T47D (cell line): ENCODE measurements at regions not wholly inside any gene's neighbourhood (a gene's known extent, or its start where the extent isn't known, plus 50 kb on each side); places are given as distances from the start of the nearest gene placed in this dataset.
"Not testable (repeated sequence)": the region's sequence is repeated elsewhere in the genome, so short reads cannot be mapped to it uniquely, and the experiment has no call there.

Experiments used
- DNase-seq, 2 experiments: peaks; one replicate each; pipeline versions ENCODE4 v3.0.0 to v3.0.0-alpha.2; 2011 to 2012; ENCODE audit warnings: low read depth in 1 of 2, low spot score in 1 of 2
- JUND ChIP-seq: IDR thresholded peaks from 2 replicates; pipeline ENCODE4 v1.6.1; 2012; ENCODE audit warnings: low read depth
- in situ Hi-C: cut with HindIII; loops from 2 replicates; pipeline ENCODE4 v1.10.0; 2016; ENCODE audit warnings: low sequenced_read_pairs, low pct_unique_long_range_greater_than_20kb

DNA sequence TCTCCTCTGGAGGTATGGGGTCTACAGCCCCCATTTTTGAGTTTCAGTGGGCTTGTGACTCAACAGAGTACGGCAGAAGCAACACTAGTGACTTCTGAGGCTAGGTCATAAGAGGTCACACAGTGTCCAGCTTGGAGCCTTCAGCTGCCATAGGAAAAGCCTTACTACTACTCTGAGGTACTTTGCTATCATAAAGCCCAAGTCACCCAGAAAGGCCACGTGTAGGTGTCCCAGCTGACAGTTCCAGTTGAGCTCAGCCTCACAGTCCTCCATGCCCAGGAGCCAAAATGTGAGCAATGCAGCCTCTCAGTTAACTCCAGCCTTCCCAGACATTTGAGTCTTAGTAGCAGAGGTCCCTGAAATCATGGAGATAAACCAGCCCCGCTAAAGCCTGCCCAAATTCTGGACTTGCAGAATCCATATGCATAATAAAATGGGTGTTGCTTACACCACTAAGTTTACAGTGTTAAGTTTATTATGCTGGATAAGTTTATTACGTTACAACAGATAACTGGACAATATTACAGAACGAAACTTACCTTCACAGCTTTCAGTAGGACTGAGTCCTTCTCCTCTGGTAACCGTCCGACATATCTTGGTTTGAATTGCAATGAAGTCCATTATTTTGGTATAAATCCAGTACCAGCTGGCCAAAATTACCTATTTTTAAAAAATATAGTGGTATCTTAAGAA lies 181.1 kb downstream of the AVL9 start:
- no peak for TF ChIP-seq JUND
- in situ Hi-C loops = no loop called here
- DNase-seq = no peak

DNA sequence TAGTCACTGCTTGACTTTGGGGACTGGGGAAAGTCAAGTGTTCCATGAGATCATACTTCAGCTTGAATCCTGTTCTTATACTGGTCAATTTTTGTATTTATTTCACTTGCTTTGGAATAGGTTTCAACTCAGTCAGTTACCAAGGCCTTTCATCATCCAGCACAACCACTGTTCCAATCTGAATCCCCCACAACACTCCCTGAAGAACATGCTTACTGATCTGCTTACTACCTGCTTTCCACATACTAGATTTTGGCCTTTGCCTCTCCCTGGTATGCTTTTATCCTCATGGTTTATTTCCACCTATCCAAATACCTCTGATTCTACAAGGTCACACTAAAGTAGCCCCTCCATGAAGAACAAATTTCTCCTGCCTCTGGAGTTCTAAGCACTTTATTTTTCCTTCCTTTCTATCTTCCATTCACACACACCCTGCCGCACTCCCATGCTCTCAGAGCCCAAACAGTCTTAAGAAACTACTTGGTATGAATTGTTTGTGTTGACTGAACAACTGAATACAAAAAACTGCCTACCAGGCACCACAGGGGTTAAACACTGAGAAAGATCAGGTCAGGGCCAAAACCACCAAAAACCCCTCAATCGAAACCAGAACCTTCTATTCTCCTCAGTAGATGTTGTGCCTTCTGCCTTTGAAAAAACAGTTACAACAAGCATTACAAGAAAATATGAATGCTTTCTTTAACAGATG lies 178.1 kb downstream of the AVL9 start:
- in situ Hi-C loops = no loop called here
- no peak for TF ChIP-seq JUND

DNA sequence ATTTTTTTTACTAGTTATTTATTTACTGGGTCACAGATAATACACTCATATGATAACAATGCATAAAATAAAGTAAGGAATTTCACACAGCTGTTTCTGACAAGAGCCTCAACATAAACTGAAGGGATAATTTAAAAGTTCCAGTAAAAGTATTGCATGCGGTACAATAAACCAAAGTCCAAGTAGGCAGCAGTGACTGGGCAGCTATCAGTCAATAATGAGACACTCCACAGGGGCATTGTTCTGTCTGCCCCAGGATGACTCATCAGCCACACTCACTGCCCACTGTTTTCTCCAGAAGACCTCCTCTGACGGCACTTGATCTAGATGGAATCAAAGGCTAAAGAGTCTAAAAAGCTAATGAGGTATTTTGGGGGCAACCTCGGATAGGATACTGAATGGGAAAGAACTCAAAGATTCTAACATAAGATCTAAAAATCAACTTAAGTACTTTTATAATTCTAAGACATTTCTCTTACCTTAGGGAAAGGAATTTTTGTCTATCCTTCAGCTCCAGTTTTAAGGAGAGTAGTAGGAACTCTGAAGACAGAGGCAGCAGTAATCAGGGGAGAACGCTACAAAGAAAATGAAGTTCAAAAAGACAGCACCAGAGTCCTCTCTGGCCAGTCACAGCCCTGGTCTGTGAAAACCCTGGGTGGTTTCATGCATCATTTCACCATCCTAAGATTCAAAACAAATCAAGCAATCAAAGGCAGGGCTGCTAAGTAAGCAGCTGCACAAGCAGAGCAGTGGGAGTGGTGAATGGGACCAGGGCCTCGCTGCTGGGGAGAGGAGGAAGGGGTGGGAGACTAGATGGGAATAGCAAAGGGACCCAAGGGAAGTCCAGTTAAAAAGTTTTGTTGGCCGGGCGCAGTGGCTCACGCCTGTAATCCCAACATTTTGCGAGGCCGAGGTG lies 175.1 kb downstream of the AVL9 start:
- no peak for TF ChIP-seq JUND
- in situ Hi-C loops = no loop called here
- DNase-seq = no peak

More for the DNA sequence above, 178.1 kb downstream of the AVL9 start:
- DNase-seq = no peak

DNA sequence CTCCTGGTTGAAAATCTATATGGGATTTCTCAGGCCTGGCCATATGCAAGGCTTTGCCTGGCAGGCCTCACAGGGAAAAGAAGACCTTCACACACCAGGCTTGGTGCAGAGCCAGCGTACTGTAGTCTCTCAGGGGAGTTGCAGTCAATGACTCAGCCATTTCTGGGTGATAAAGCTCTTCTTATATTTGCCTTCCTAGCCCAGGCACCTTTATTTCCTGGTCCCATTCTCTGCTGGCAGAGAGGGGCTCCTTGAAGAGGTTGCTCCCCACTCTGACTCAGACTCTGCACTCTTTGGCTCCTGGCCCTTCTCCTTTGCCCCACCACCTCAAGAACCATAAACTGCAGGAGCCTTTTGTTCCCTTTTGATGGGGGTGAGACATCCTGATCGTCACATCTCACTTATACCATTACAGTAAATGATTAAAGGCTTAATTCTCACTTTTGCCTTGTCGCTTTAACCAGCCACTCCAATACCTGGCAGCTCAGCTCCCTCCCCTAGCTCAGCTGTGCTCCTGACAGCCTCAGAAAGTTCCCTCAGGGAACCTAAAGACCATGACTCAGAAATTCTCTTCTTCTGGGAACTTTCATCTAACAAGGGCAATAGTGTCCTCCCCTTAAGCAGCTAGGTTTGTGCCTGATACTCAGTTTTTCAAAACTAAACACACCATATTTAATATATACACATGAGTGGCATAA lies 174.0 kb downstream of the AVL9 start:
- in situ Hi-C loops, DNase-seq: not testable (repeated sequence)

DNA sequence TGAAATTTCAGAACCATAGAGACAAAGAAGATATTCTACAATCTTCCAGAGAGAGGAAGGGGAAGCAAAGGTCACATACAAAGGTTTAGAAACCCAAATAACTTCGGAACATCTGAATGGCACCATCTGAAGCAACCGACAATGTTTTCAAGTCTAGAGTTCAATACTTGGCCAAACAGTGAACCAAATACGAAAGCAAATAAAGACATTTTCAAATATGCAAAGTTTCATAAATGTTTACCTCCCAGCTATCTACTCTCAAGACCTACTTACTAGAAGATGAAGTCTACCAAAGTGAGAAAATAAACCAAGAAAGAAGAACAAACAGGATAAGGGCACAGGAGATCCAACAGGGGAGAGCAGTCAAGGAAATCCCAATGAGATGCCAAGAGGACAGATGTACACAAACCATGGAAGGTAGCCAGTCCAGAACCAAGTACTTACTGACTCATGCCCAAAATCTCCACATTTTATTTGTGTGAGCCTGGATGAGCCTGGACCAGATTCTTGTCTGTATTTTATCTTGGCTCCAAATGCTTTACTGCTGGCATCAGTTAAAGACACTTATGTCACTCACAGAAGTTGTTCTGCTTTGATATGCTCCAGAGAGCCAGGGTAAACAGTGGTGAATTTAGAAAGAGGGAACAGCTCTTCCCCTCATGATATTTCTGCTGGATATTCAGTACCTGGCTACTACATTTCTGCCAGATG lies 173.3 kb downstream of the AVL9 start:
- in situ Hi-C loops, DNase-seq: not testable (repeated sequence)

DNA sequence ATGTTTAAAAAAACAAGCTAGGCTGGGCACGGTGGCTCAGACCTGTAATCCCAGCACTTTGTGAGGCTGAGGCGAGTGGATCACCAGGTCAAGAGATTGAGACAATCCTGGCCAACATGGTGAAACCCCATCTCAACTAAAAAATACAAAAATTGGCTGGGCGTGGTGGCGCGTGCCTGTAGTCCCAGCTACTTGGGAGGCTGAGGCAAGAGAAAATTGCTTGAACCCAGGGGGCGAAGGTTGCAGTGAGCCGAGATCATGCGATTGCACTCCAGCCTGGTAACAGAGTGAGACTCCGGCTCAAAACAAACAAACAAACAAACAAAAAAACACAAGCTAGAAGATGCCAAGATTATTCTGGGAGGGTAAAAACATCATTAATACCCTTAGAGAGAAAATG lies 172.3 kb downstream of the AVL9 start:
- in situ Hi-C loops, DNase-seq: not testable (repeated sequence)

DNA sequence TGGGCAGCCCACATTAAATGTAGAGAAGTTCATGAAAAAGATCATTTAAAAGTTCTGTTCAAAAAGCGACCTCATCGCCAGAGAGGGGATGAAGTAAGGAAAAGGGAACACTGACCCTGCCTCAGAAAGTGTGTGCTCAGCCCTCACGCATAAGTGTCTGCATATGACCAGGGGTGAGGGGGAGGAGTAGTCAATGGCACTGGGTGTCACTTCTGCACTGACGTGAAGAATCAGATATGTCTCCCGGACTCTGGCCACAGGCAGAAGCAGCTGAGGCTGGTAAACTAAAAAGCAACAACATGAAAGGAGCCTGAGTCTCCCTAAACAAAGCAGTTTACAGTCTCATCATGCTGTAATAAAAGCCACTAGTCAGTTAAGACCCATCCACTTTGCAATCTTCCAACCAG lies 168.5 kb downstream of the AVL9 start:
- in situ Hi-C loops, DNase-seq: not testable (repeated sequence)

DNA sequence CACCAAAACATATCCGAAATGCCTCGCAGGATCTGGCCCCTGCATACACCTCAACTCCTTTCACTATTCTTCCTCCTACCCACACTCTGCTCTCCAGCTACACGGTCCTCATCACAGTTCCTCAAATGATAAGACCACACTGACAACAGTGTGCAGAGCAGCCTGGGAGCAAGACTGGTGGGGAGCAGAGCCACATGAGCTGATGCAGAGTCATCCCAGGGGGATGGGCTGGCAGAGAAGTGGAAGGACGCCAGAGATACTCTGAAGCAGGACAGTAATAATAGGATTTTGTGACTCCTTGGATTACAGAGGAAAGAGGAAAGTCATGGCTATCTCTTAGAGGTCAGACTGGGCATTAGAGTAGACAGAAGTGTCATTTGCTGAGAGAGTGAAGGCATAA lies 167.2 kb downstream of the AVL9 start:
- in situ Hi-C loops, DNase-seq: not testable (repeated sequence)

DNA sequence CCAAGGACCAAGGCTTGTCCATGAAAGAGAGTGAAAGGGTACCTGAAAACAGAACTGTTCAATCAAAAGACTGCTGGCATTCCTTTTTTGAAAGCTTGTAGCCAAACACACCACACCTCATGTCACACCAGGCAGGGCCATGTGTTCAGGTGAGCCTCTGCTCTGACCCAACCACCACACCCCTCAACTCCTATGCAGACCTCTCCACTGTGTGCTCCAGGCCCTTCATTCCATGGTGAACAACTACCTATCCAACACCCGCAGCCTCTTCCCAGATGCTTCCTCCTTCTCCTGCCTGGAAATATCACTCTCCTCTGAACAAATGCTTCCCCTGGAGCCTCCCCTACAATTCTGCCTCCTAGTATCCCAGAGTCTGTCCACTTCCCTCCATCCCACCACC lies 166.6 kb downstream of the AVL9 start:
- no peak for TF ChIP-seq JUND
- no peak for DNase-seq
- in situ Hi-C loops = no loop called here

DNA sequence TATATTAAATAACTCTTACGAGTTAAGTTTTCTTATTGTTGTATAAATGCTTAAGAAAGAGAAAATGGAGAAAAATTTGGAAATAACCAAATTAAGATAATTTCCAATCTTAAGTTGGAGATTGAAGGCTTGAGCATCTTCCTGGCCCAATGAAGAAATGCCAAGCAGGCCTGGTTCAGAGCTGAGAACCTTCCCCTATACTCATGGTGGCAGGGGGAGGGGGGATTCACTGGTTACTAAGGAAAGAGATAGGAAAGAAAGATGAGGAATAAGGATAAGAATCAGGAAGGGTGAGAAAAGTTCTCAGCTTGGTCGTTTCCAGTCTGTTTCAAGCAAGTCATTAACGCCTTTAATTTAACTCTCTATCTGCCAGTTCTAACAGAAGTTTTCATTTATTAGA lies 166.2 kb downstream of the AVL9 start:
- in situ Hi-C loops = no loop called here
- no peak for DNase-seq
- no peak for TF ChIP-seq JUND

DNA sequence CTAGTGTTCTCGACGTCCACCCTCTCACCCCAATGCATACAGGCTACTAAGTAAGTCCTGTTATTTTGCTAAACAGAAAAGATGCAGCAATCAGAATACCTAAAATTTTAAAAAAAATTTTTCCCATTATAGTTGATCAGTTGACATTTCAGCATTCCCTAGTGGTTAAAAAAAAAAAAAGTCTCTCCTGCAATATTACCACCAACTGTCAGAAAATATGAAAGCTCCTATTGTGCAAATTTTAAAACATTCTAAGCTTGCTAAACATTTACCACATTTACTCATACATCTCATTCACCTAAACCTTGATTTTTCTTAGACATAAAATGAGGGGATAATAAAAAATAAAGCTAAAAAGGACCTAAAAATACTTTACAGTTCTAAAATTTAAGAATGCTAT lies 165.6 kb downstream of the AVL9 start:
- TF ChIP-seq JUND = no peak
- in situ Hi-C loops = no loop called here
- DNase-seq = no peak

DNA sequence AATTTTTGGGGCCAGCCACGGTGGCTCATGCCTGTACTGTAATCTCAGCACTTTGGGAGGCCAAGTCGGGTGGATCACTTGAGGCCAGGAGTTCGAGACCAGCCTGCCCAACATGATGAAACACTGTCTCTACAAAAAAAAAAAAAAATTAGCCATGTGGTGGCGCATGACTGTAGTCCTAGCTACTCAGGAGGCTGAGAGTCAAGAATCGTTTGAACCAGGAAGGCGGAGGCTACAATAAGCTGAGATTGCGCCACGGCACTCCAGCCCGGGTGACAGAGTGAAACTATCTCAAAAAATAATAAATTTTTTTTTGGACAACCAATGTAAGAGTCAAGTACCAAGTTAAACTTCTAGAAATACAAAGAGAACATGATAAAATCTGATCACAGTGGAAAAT lies 164.6 kb downstream of the AVL9 start:
- in situ Hi-C loops = no loop called here
- DNase-seq = no peak
- no peak for TF ChIP-seq JUND
